ENCODE measurements at regions not wholly inside any gene's neighbourhood (a gene's known extent, or its start where the extent isn't known, plus 50 kb on each side); places are given as distances from the start of the nearest gene placed in this dataset.

DNA sequence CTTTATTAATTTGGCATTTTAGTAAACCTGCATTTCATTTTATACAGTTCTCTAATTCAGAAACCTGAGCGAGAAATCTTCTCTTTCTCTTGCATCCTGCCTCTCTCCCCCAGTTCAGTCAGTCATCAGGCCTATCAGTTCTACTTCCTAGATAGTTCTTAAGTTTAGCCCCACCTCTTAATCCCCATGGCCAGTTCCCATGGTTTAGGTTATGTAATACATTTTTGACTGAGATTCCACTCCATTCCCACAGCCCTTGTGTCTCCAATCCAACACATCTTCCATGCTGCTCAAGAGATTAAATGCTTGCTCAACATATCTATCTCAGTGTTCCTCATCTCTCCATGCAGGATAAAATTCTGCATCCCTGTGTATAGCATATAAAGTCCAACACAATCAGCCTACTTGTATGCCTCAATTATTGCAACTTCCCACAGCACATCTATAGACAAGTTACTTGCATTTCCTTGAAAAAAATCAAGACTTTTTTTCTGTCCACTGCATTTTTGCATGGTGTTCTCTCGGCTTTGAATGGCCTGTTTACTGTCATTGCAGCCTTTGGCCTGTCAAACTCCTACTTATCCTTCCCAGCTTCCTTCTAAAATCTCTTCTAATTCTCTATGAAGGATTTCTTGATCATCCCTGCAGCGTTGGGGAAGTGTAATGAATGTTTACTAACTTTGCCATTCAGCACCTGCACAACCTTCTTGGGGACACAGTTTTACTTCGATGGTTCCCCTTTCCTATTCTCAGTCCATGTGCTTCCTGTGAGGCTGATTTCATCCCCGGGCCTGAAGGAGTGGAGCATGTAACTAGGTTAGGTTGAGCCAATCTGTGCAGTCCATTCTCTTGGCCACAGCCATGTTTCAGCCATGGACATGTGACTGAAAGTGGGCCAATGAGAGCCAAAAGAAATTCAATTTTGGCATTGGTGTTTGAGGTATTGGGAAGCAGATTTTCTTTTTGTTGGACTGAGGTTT is 80.8 kb downstream of the DACT1 start (continued):
- TF ChIP-seq FOXP4 (CRISPR knock-in tag; IDR thresholded peaks at IDR 0.05) = no peak
- no peak for TF ChIP-seq ZNF224 (CRISPR knock-in tag; IDR thresholded peaks at IDR 0.05)

- Histone ChIP-seq H2AFZ (ENCODE audit: low read length) (no peak overlapping the region), H3K27ac (ENCODE audit: extremely low read length, insufficient read depth, low read length) (no peak overlapping the region), H3K79me2 (ENCODE audit: insufficient read depth, low read length) (no peaks in the 10 kb centered on the region), H3K4me2 (ENCODE audit: low read depth, low read length) (no peak overlapping the region), H4K20me1 (ENCODE audit: insufficient read depth, low read length) (no peaks in the 10 kb centered on the region), H3K27me3 (ENCODE audit: control insufficient read depth in 1 of 2, insufficient read depth in 2 of 2, low read length in 2 of 2) (no peaks in the 10 kb centered on the region; a peak in 1 of 5 replicates), H3K4me1 (ENCODE audit: insufficient read depth, low read length) (no peaks in the 10 kb centered on the region), H3K9ac (ENCODE audit: insufficient read depth, low read depth, low read length) (no peak overlapping the region), H3K9me3 (ENCODE audit: low read length) (no peaks in the 10 kb centered on the region), H3K4me3 (replicated peaks in 1 of 3; ENCODE audit: insufficient read depth in 1 of 3, low read depth in 2 of 3, low read length in 3 of 3) (no peak overlapping the region), H3K36me3 (replicated peaks in 1 of 2; ENCODE audit: control insufficient read depth in 1 of 2, insufficient read depth in 2 of 2, low read length in 2 of 2) (no peaks in the 10 kb centered on the region)
- intact Hi-C loops (cut with micrococcal nuclease; ENCODE audit: unreplicated experiment) = no loop called here
- FAIRE-seq (no peak), DNase-seq (ENCODE audit: low spot score) (no peak), ATAC-seq (no peak)
- 51% methylated on average over 3 of the region's 3 CpGs for WGBS (ENCODE audit: low lambda C conversion rate)
- POLR2A ChIA-PET = no interaction called here
- in situ Hi-C loops (cut with HindIII; ENCODE audit: extremely low pct_ligation_motif_present, low pct_unique_long_range_greater_than_20kb) = no loop called here
- no TSS peak for BruUV-seq (replicated peaks)
- CTCF ChIA-PET (ENCODE audit: low intra/inter-chr PET ratio, low total read pairs) = no interaction called here
- TF ChIP-seq ZC3H13 (CRISPR knock-in tag; IDR thresholded peaks at IDR 0.05) = no peak
- no peak for TF ChIP-seq MTF1 (CRISPR knock-in tag; IDR thresholded peaks at IDR 0.05)
- no peak for TF ChIP-seq MIXL1 (CRISPR knock-in tag; IDR thresholded peaks at IDR 0.05)
- TF ChIP-seq BCL3 (CRISPR knock-in tag; IDR thresholded peaks at IDR 0.05) = no peak
- TF ChIP-seq ZSCAN21 (CRISPR knock-in tag; IDR thresholded peaks at IDR 0.05; ENCODE audit: borderline replicate concordance) = no peak
- TF ChIP-seq ELF4 (CRISPR knock-in tag; IDR thresholded peaks at IDR 0.05; ENCODE audit: borderline replicate concordance) = no peak
- TF ChIP-seq EED (CRISPR knock-in tag; IDR thresholded peaks at IDR 0.05) = no peak
- no peak for TF ChIP-seq SP140L (CRISPR knock-in tag; IDR thresholded peaks at IDR 0.05; ENCODE audit: borderline replicate concordance)
- TF ChIP-seq TCF7 (IDR thresholded peaks at IDR 0.05; ENCODE audit: low read depth) = no peak
- TF ChIP-seq CTCF (CRISPR knock-in tag; IDR thresholded peaks at IDR 0.05) = no peak
- TF ChIP-seq ZNF780A (CRISPR knock-in tag; IDR thresholded peaks at IDR 0.05) = no peak
- TF ChIP-seq PHF5A (CRISPR knock-in tag; IDR thresholded peaks at IDR 0.05; ENCODE audit: low read depth, unreplicated experiment) = no peak
- TF ChIP-seq ZNF547 (CRISPR knock-in tag; IDR thresholded peaks at IDR 0.05) = no peak
- TF ChIP-seq YEATS4 (CRISPR knock-in tag; IDR thresholded peaks at IDR 0.05; ENCODE audit: borderline replicate concordance) = no peak
- no peak for TF ChIP-seq ZNF891 (CRISPR knock-in tag; IDR thresholded peaks at IDR 0.05)
Observed at GRCh38 chr14:58721723-58722122, 84.0 kb downstream of the DACT1 start.

All from HepG2 (cell line).